ENCODE measurements at regions not wholly inside any gene's neighbourhood (a gene's known extent, or its start where the extent isn't known, plus 50 kb on each side); places are given as distances from the start of the nearest gene placed in this dataset.

DNA sequence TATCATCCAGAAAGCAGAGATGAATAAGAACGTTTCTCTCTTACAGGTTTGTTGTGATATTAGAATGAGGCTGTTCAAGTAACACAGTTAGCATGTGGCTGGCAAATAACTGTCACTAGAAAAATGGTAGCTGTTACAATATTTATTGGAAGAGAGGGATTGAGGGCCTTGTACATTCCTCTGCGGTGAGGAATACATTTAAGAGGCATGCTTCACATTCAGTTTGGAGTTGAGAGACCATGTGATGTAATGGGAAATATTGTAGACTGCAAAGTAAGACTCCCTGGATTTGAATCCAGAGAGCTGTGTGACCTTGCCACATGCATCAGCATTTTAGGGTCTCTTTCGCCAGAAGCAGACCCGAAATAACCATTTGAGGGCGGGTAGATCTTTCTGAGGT lies 104.8 kb upstream of the KIT start:
- TF ChIP-seq, protein P1, sequence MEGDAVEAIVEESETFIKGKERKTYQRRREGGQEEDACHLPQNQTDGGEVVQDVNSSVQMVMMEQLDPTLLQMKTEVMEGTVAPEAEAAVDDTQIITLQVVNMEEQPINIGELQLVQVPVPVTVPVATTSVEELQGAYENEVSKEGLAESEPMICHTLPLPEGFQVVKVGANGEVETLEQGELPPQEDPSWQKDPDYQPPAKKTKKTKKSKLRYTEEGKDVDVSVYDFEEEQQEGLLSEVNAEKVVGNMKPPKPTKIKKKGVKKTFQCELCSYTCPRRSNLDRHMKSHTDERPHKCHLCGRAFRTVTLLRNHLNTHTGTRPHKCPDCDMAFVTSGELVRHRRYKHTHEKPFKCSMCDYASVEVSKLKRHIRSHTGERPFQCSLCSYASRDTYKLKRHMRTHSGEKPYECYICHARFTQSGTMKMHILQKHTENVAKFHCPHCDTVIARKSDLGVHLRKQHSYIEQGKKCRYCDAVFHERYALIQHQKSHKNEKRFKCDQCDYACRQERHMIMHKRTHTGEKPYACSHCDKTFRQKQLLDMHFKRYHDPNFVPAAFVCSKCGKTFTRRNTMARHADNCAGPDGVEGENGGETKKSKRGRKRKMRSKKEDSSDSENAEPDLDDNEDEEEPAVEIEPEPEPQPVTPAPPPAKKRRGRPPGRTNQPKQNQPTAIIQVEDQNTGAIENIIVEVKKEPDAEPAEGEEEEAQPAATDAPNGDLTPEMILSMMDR (conservative IDR thresholded peaks at IDR 0.05; ENCODE audit: low read depth, low read length) = no peak
- TF ChIP-seq, protein P2, sequence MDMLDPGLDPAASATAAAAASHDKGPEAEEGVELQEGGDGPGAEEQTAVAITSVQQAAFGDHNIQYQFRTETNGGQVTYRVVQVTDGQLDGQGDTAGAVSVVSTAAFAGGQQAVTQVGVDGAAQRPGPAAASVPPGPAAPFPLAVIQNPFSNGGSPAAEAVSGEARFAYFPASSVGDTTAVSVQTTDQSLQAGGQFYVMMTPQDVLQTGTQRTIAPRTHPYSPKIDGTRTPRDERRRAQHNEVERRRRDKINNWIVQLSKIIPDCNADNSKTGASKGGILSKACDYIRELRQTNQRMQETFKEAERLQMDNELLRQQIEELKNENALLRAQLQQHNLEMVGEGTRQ (IDR thresholded peaks at IDR 0.05; ENCODE audit: low read depth, low read length) = no peak
- TF ChIP-seq RAD21 (IDR thresholded peaks at IDR 0.05; ENCODE audit: low read length) (no peak), RFX5 (IDR thresholded peaks at IDR 0.05; ENCODE audit: low read depth, low read length) (no peak), ELK1 (IDR thresholded peaks at IDR 0.05; ENCODE audit: borderline replicate concordance, low read depth, low read length) (no peak), MXI1 (IDR thresholded peaks at IDR 0.05; ENCODE audit: borderline replicate concordance, low read depth, low read length) (no peak), CEBPB (IDR thresholded peaks at IDR 0.05; ENCODE audit: low read depth, low read length) (no peak), POLR2A (IDR thresholded peaks at IDR 0.05; ENCODE audit: low read depth, low read length) (no peak), MAFK (IDR thresholded peaks at IDR 0.05; ENCODE audit: low read depth, low read length) (no peak), BHLHE40 (IDR thresholded peaks at IDR 0.05; ENCODE audit: low read depth, low read length) (no peak), NFE2L2 (IDR thresholded peaks at IDR 0.05; ENCODE audit: low read depth, low read length) (no peak), SMC3 (IDR thresholded peaks at IDR 0.05; ENCODE audit: low read depth, low read length) (no peak), MAZ (IDR thresholded peaks at IDR 0.05; ENCODE audit: borderline replicate concordance, low read depth, low read length) (no peak)

Data from IMR-90 (cell line).